Testis (tissue), 2 donors: ENCODE measurements at regions not wholly inside any gene's neighbourhood (a gene's known extent, or its start where the extent isn't known, plus 50 kb on each side); places are given as distances from the start of the nearest gene placed in this dataset.

Experiments
- DNase-seq: peaks from one replicate; pipeline ENCODE4 v3.0.0-alpha.2; 2019
- H3K27ac ChIP-seq, 2 donors: fragments of 200-600 bp; sonication (generic); one replicate each; pipeline ENCODE4 v1.5.1; 2019
- H3K27me3 ChIP-seq: fragments of 200-600 bp; sonication (generic); one replicate; pipeline ENCODE4 v1.5.1; 2019
- H3K36me3 ChIP-seq: fragments of 200-600 bp; sonication (generic); one replicate; pipeline ENCODE4 v1.5.1; 2017; ENCODE audit warnings: low read depth; ENCODE audit errors: missing control alignments
- H3K4me1 ChIP-seq: fragments of 200-600 bp; sonication (generic); one replicate; pipeline ENCODE4 v1.5.1; 2019
- H3K4me3 ChIP-seq, 2 donors: fragments of 200-600 bp; sonication (generic); one replicate each; pipeline ENCODE4 v1.5.1; 2017 to 2019
- H3K9me3 ChIP-seq: fragments of 200-600 bp; sonication (generic); one replicate; pipeline ENCODE4 v1.5.1; 2017
- CTCF ChIP-seq, 3 experiments: fragments of 450-650 bp in 2 of 3; fragments of 200-600 bp in 1 of 3; sonication (generic) in 1 of 3; IDR thresholded peaks; one replicate each; pipeline ENCODE4 v1.5.1; 2016 to 2019; ENCODE audit warnings: antibody characterized with exemption in 3 of 3, mild to moderate bottlenecking in 2 of 3, moderate library complexity in 1 of 3
- POLR2A ChIP-seq: fragments of 450-650 bp; IDR thresholded peaks from one replicate; pipeline ENCODE4 v1.6.1; 2017; ENCODE audit warnings: antibody characterized with exemption, mild to moderate bottlenecking, moderate library complexity
- WGBS, 2 donors: methylation state at CpG; one replicate each; pipeline ENCODE4 v1.1.5; 2018; 5-methylcytosine and 5-hydroxymethylcytosine counted together
- intact Hi-C: fragments of 100-400 bp; cut with DNase I; formaldehyde crosslinking; loops from one replicate; pipeline ENCODE4 v1.15.1; 2023; ENCODE audit warnings: low total_unique reads

DNA sequence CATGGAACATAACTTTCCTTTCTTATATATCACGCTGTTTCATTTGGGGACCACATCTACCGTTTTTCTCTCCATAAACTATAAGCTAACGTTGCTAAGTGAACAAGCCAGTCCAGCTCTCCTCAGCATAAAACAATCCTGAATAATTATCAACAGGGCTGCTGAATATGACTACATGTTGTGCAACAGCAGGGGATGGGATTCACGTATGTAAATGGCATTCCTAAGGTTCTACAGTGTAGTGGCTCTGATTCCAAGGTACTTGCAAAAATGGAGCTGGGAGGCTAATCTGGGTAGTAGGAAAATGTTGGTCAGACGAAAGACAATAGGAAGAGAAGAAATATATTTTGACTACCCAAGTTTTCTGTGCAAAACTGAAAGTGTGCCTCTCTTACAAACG is 262.8 kb downstream of the RWDD3 start:
- intact Hi-C loops, result no loop called here

DNA sequence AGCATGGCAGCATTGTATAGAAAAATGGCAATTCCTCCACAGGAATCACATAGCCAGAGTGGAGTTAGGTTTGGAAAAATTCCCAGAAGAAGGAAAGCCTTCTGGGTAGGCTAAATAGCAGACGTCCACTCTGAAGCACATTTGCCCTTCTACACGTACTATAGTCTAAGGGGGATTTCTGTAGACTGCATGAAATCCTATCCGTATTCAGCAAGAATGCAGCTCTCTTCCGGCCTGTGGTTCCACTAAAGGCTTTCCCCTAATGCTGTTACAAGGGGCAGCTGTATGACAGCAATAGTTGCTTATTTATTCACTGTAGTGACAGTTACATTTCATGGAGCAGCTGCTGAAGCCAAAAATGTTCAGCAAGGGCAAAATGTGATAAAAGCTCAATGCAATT is 263.6 kb downstream of the RWDD3 start:
- whole genome bisulfite sequencing, 2 donors, result 78 to 91% methylated on average over 4 of the region's 4 CpGs
- no peaks in the 10 kb centered on the region for H3K9me3 ChIP-seq
- no peak for TF ChIP-seq POLR2A
- no peak for TF ChIP-seq CTCF (IDR thresholded peaks at IDR 0.05)
- H3K27ac ChIP-seq, result no peak overlapping the region
- H3K27me3 ChIP-seq, result no peaks in the 10 kb centered on the region
- intact Hi-C loops, result no loop called here
- no peaks in the 10 kb centered on the region for H3K36me3 ChIP-seq
- H3K4me1 ChIP-seq, result no peaks in the 10 kb centered on the region
- DNase-seq, result no peak
- H3K4me3 ChIP-seq, result no peak overlapping the region

More for the DNA sequence above, 262.8 kb downstream of the RWDD3 start:
- Histone ChIP-seq H3K27ac (no peak overlapping the region), H3K36me3 (no peaks in the 10 kb centered on the region), H3K4me1 (no peaks in the 10 kb centered on the region), H3K27me3 (no peaks in the 10 kb centered on the region), H3K4me3 (no peak overlapping the region), H3K9me3 (no peaks in the 10 kb centered on the region)
- TF ChIP-seq CTCF (IDR thresholded peaks at IDR 0.05) (no peak), POLR2A (no peak)
- 85 to 93% methylated on average over 6 of the region's 6 CpGs for WGBS, 2 donors
- DNase-seq, result no peak

DNA sequence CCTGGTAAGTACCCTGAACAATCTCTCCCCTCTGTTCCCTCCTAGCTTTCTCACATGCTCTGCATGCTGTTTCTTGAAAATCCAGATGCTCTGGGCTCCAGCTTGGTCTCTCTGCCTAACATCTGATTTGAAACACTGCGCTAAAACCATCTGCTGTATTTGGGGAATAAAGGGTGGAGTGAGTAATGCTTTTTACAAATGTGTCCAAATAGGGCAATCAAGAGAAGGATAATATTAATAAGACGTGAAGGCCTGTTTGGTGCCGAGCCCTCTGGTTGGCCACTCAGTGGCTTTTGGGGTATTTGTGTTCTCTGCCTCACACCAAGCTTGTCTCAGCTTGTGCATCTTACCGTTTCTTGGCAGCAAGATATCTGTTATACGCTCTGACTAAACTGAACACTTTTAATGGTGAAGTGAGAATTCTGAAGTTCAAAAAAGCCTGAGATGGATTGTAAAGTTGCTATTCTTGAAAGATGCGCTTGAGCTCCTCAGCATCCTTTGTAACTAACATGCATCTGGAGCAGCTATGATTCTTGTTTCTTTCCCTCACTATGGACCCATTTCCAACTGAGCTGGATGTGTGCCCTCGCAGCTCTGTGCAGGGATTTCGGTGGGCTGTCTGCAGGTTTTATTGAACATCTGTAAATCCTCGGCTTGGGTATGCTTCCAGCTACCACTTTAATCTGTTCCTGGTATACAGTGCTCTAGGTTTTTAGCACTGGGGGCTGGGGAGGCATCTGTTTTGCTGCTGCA is 269.4 kb downstream of the RWDD3 start:
- H3K27me3 ChIP-seq, result no peaks in the 10 kb centered on the region
- no peak overlapping the region for H3K4me3 ChIP-seq
- intact Hi-C loops, result no loop called here
- DNase-seq, result no peak
- no peaks in the 10 kb centered on the region for H3K36me3 ChIP-seq
- no peak for TF ChIP-seq CTCF (IDR thresholded peaks at IDR 0.05)
- TF ChIP-seq POLR2A, result no peak
- no peak overlapping the region for H3K27ac ChIP-seq
- 82% methylated on average over 9 of the region's 9 CpGs for WGBS, 2 donors
- H3K4me1 ChIP-seq, result no peaks in the 10 kb centered on the region
- no peaks in the 10 kb centered on the region for H3K9me3 ChIP-seq

DNA sequence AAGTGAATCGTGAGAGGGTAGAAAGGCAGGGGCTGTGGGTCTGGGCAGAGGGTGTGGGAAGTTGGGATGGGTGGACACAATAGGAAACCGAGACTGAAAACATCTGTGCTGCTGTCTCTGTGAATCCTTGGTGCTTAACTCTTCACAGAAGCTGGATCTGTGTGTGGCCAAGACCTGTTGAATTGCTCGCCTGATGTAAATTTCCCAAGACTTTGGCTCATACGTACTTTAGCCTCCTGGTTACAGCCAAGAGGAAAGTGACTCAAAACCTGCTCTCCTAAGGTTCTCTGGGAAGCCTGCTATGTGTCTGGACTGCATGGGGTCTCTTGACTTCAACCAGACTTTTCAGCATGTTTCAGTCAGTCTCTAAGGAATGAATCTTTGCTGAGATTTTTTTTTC is 270.3 kb downstream of the RWDD3 start:
- TF ChIP-seq CTCF (IDR thresholded peaks at IDR 0.05) (no peak), POLR2A (no peak)

DNA sequence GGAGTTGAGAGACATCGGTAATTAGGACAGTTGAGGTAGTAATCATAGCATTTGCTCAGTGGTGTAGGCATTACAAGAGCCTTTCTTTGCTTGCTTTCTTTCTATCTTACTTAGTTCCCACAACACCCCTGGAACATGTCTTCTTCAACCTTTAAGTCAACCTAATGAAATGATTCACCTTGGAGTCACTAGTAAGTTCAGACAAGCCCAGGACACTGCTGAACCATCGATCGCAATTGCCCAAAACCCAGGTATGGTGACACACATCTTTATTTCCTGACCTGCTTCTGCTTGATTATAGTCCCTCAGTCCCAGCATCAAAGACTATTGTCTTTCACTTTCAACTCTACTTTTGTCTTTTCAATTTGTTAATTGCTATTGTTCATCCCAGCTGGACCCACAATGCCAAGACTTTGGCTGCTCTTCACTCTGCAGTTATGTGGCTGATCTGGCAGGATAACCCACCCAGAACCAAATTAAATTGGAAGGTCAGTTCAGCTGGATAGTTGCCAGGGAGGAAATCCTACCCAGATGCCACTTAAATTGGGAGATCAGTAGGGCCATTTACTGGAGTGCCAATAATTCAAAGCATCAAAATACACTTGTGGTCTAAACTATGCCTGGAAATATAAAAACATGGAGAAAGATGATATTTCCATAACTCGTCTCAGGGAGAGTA is 272.9 kb downstream of the RWDD3 start:
- H3K4me3 ChIP-seq, result no peak overlapping the region
- no peaks in the 10 kb centered on the region for H3K36me3 ChIP-seq
- DNase-seq, result no peak
- no peaks in the 10 kb centered on the region for H3K4me1 ChIP-seq
- 92 to 97% methylated on average over 4 of the region's 4 CpGs for WGBS, 2 donors
- no peak for TF ChIP-seq POLR2A
- TF ChIP-seq CTCF (IDR thresholded peaks at IDR 0.05), result no peak
- intact Hi-C loops, result no loop called here
- H3K27ac ChIP-seq, result no peak overlapping the region
- H3K27me3 ChIP-seq, result no peaks in the 10 kb centered on the region
- no peaks in the 10 kb centered on the region for H3K9me3 ChIP-seq

More for the DNA sequence above, 270.3 kb downstream of the RWDD3 start:
- no peak for DNase-seq
- Histone ChIP-seq H3K4me3 (no peak overlapping the region), H3K4me1 (no peaks in the 10 kb centered on the region), H3K36me3 (no peaks in the 10 kb centered on the region), H3K27me3 (no peaks in the 10 kb centered on the region), H3K27ac (no peak overlapping the region), H3K9me3 (no peaks in the 10 kb centered on the region)
- intact Hi-C loops, result no loop called here
- 83 to 88% methylated on average over 4 of the region's 4 CpGs for whole genome bisulfite sequencing, 2 donors
